ENCODE measurements at regions not wholly inside any gene's neighbourhood (a gene's known extent, or its start where the extent isn't known, plus 50 kb on each side); places are given as distances from the start of the nearest gene placed in this dataset.

GRCh38 chr3:159151130-159151529 is 349.3 kb downstream of the MFSD1 start:
- DNase-seq (ENCODE audit: low read depth) = no peak
- H3K4me3 ChIP-seq (ENCODE audit: low read depth, low read length) = no peak overlapping the region
- no peak for TF ChIP-seq CTCF (IDR thresholded peaks at IDR 0.05; ENCODE audit: low read depth, low read length, missing control alignments)

DNA sequence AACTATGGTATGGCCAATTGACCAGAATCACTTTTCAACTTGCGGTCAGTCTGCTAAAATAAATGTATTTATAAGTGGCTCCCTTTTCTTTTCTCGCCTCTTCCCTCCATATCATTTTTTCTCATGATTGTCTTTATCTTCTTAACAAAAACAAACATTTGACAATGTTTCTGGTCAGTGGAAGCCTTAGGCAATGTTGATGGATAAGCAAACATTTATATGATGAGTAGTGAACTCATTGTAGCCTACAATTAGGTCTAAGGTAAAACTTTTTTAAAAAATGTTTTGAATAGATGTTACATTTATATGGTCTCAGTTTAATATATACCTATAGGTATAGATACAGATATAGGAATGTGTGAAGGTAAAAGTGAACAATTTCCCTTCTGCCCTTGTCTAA is 355.4 kb downstream of the MFSD1 start:
- DNase-seq (ENCODE audit: low read depth) = no peak
- no peak for TF ChIP-seq CTCF (IDR thresholded peaks at IDR 0.05; ENCODE audit: low read depth, low read length, missing control alignments)
- H3K4me3 ChIP-seq (ENCODE audit: low read depth, low read length) = no peak overlapping the region

DNA sequence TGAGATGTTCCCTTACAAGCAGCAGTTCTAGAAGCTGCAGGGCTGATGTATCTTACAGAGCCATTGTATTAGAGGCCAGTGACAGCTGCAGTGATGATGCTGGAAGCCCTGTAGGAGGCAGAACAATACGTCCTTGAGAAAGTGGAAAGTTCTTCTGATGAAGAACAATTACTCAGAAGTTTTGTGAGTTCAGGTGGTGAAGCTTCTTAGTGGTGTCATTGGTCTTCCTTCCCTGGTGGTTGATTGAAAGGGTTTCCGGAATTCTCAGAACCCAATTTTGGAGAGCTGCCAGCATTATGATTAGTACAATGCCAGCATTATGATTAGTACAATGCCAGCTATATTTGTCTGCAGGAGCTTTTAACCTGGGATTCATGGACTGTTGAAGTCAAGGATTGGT is 356.4 kb downstream of the MFSD1 start:
- no peak for DNase-seq (ENCODE audit: low read depth)
- peak; percentile 16 for TF ChIP-seq CTCF (IDR thresholded peaks at IDR 0.05; ENCODE audit: low read depth, low read length, missing control alignments)
- no peak overlapping the region for H3K4me3 ChIP-seq (ENCODE audit: low read depth, low read length)

GRCh38 chr3:159158801-159159200 is 356.9 kb downstream of the MFSD1 start:
- no peak overlapping the region for H3K4me3 ChIP-seq (ENCODE audit: low read depth, low read length)
- no peak for TF ChIP-seq CTCF (IDR thresholded peaks at IDR 0.05; ENCODE audit: low read depth, low read length, missing control alignments)
- DNase-seq (ENCODE audit: low read depth) = no peak

DNA sequence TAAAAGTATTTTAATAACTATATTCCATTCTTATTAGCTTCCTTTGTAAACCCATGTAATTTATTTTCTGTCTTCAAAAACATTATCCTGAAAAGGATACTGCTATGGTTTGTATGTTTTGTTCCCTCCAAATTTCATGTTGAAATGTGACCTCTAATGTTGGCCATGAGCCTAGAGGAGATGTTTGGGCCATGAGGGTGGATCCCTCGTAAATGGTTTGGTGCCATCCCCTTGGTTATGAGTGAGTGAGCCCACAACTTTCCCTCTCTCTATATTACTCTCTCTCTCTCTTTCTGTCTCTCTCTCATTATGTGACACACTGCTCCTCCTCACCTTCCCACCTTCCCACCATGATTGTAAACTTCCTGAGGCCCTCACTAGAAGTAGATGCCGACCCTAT is 357.7 kb downstream of the MFSD1 start:
- no peak overlapping the region for H3K4me3 ChIP-seq (ENCODE audit: low read depth, low read length)
- DNase-seq (ENCODE audit: low read depth) = no peak
- TF ChIP-seq CTCF (IDR thresholded peaks at IDR 0.05; ENCODE audit: low read depth, low read length, missing control alignments) = no peak

DNA sequence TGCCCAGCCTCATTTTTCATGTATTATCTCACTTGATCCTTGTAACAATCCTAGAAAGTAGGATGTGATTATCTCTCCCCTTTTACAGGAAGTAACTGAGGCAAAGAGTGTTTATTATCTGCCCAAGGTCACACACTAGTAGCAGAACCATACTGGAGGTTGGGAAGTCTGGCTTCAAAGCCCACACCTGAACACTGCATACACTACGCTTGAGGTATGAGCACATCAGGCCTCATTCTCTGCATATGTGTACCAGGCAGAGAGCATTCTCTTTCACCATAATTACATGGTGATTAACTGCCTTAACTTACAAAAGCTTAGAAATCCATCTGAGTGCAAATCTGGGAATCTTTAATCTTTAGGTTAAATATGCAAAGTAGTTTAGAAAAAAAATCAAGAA is 361.8 kb downstream of the MFSD1 start:
- no peak overlapping the region for H3K4me3 ChIP-seq (ENCODE audit: low read depth, low read length)
- TF ChIP-seq CTCF (IDR thresholded peaks at IDR 0.05; ENCODE audit: low read depth, low read length, missing control alignments) = no peak
- DNase-seq (ENCODE audit: low read depth) = no peak

- no peak overlapping the region for H3K4me3 ChIP-seq (ENCODE audit: low read depth, low read length)
- no peak for DNase-seq (ENCODE audit: low read depth)
- TF ChIP-seq CTCF (IDR thresholded peaks at IDR 0.05; ENCODE audit: low read depth, low read length, missing control alignments) = no peak
Measured at GRCh38 chr3:159165961-159166360, 364.1 kb downstream of the MFSD1 start.

Measured in GM12864 (cell line).